CD4-positive, alpha-beta memory T cell (primary cell): ENCODE measurements at regions not wholly inside any gene's neighbourhood (a gene's known extent, or its start where the extent isn't known, plus 50 kb on each side); places are given as distances from the start of the nearest gene placed in this dataset.

Experiments used
- CTCF ChIA-PET: fragments of 350-600 bp; sonication (Branson Sonifier 250); formaldehyde crosslinking; loops from one replicate; lab custom pipeline; 2021; ENCODE audit warnings: inconsistent platforms; ENCODE audit not compliant: partially characterized antibody; lab: Charles Lee
- POLR2A ChIA-PET: fragments of 350-600 bp; sonication (Branson Sonifier 250); formaldehyde crosslinking; loops from one replicate; lab custom pipeline; 2021; ENCODE audit not compliant: partially characterized antibody; lab: Charles Lee
- DNase-seq, 5 donors: peaks; one replicate each; pipeline versions ENCODE4 v3.0.0 to v3.0.0-alpha.2; 2020 to 2022; ENCODE audit warnings: mixed read lengths in 1 of 5
- H3K27ac ChIP-seq: one replicate; pipeline ENCODE4 v1.7.0; 2013; ENCODE audit warnings: low read depth, low read length
- H3K27me3 ChIP-seq: 2 replicates; pipeline ENCODE4 v1.7.0; 2013; ENCODE audit warnings: mild to moderate bottlenecking, low read length, moderate library complexity; ENCODE audit not compliant: insufficient read depth
- H3K36me3 ChIP-seq: 2 replicates; pipeline ENCODE4 v1.7.0; 2013; ENCODE audit warnings: mild to moderate bottlenecking, low read length, moderate library complexity; ENCODE audit not compliant: insufficient read depth
- H3K4me1 ChIP-seq: 2 replicates; pipeline ENCODE4 v1.7.0; 2013; ENCODE audit warnings: mild to moderate bottlenecking, low read length, moderate library complexity; ENCODE audit not compliant: insufficient read depth
- H3K4me3 ChIP-seq, 2 donors: one replicate each; pipeline ENCODE4 v1.7.0; 2013; ENCODE audit warnings: low read length in 2 of 2, mild to moderate bottlenecking in 1 of 2
- H3K9me3 ChIP-seq, 2 donors: one replicate each; pipeline ENCODE4 v1.7.0; 2013; ENCODE audit warnings: low read length in 2 of 2, control low read depth in 1 of 2; ENCODE audit not compliant: control insufficient read depth in 1 of 2
- H3K27ac Mint-ChIP-seq, 7 donors: one replicate each; pipeline ENCODE4 v1.8.0; 2020 to 2021; ENCODE audit warnings: mixed read lengths in 7 of 7, mild to moderate bottlenecking in 6 of 7, inconsistent platforms in 3 of 7, moderate library complexity in 3 of 7
- H3K27me3 Mint-ChIP-seq, 2 donors: one replicate each; pipeline ENCODE4 v1.8.0; 2020 to 2021; ENCODE audit warnings: mixed read lengths in 2 of 2
- H3K36me3 Mint-ChIP-seq, 2 donors: one replicate each; pipeline ENCODE4 v1.8.0; 2020 to 2021; ENCODE audit warnings: mixed read lengths in 2 of 2, inconsistent platforms in 1 of 2, mild to moderate bottlenecking in 1 of 2
- H3K4me1 Mint-ChIP-seq, 4 donors: one replicate each; pipeline ENCODE4 v1.8.0; 2020 to 2021; ENCODE audit warnings: mixed read lengths in 4 of 4, mild to moderate bottlenecking in 1 of 4
- H3K4me3 Mint-ChIP-seq, 8 donors: one replicate each; pipeline ENCODE4 v1.8.0; 2020 to 2021; ENCODE audit warnings: mixed read lengths in 8 of 8, mild to moderate bottlenecking in 7 of 8, moderate library complexity in 6 of 8, inconsistent platforms in 3 of 8
- H3K9me3 Mint-ChIP-seq, 8 donors: one replicate each; pipeline ENCODE4 v1.8.0; 2020 to 2021; ENCODE audit warnings: mixed read lengths in 8 of 8, mild to moderate bottlenecking in 5 of 8, inconsistent platforms in 3 of 8, moderate library complexity in 1 of 8
- intact Hi-C: fragments of 100-400 bp; cut with micrococcal nuclease; formaldehyde crosslinking; loops from one replicate; pipeline ENCODE4 v1.15.1; 2023

- H3K4me1 ChIP-seq, result no peaks in the 10 kb centered on the region
- Mint-ChIP-seq H3K27ac (no peak overlapping the region), H3K4me1 (no peaks in the 10 kb centered on the region), H3K36me3 (no peaks in the 10 kb centered on the region), H3K4me3 (no peak overlapping the region), H3K9me3 (peaks cover 0 to 16% (median 7%) of the 10 kb centered on the region in 8 donors), H3K27me3 (no peaks in the 10 kb centered on the region)
- no peaks in the 10 kb centered on the region for H3K36me3 ChIP-seq
- no peaks in the 10 kb centered on the region for H3K9me3 ChIP-seq
- no peak overlapping the region for H3K27ac ChIP-seq
- intact Hi-C loops, result no loop called here
- POLR2A ChIA-PET, result no interaction called here
- no peak overlapping the region for H3K4me3 ChIP-seq
- H3K27me3 ChIP-seq, result no peaks in the 10 kb centered on the region
- CTCF ChIA-PET, result no interaction called here
- no peak for DNase-seq
These were observed 378.7 kb upstream of the ANO5 start for GRCh38 chr11:21814169-21814568.

- Mint-ChIP-seq H3K27ac (no peak overlapping the region), H3K4me3 (no peak overlapping the region), H3K4me1 (no peaks in the 10 kb centered on the region), H3K36me3 (no peaks in the 10 kb centered on the region), H3K9me3 (peaks cover 0 to 6% (median 3%) of the 10 kb centered on the region in 8 donors), H3K27me3 (no peaks in the 10 kb centered on the region)
- H3K4me3 ChIP-seq, result no peak overlapping the region
- ChIA-PET CTCF (no interaction called here), POLR2A (no interaction called here)
- no peaks in the 10 kb centered on the region for H3K4me1 ChIP-seq
- H3K36me3 ChIP-seq, result no peaks in the 10 kb centered on the region
- H3K27me3 ChIP-seq, result no peaks in the 10 kb centered on the region
- intact Hi-C loops, result no loop called here
- no peak for DNase-seq
- no peaks in the 10 kb centered on the region for H3K9me3 ChIP-seq
- H3K27ac ChIP-seq, result no peak overlapping the region
These were observed 375.2 kb upstream of the ANO5 start for GRCh38 chr11:21817696-21818095.

- Histone ChIP-seq H3K4me3 (no peak overlapping the region), H3K27me3 (no peaks in the 10 kb centered on the region), H3K36me3 (no peaks in the 10 kb centered on the region), H3K4me1 (no peaks in the 10 kb centered on the region), H3K9me3 (no peaks in the 10 kb centered on the region), H3K27ac (no peak overlapping the region)
- Mint-ChIP-seq H3K36me3 (no peaks in the 10 kb centered on the region), H3K27ac (no peak overlapping the region), H3K9me3 (peaks cover 0 to 6% (median 2%) of the 10 kb centered on the region in 8 donors), H3K4me3 (no peak overlapping the region), H3K27me3 (no peaks in the 10 kb centered on the region), H3K4me1 (no peaks in the 10 kb centered on the region)
- no peak for DNase-seq
- ChIA-PET POLR2A (no interaction called here), CTCF (no interaction called here)
- intact Hi-C loops, result no loop called here
These were observed 372.7 kb upstream of the ANO5 start for GRCh38 chr11:21820176-21820575.

- no peak overlapping the region for H3K27ac ChIP-seq
- ChIA-PET CTCF (no interaction called here), POLR2A (no interaction called here)
- no peaks in the 10 kb centered on the region for H3K27me3 Mint-ChIP-seq
- no peaks in the 10 kb centered on the region for H3K9me3 ChIP-seq
- H3K4me1 Mint-ChIP-seq, result no peaks in the 10 kb centered on the region
- no peaks in the 10 kb centered on the region for H3K36me3 ChIP-seq
- intact Hi-C loops, result no loop called here
- no peaks in the 10 kb centered on the region for H3K36me3 Mint-ChIP-seq
- no peak overlapping the region for H3K4me3 Mint-ChIP-seq
- H3K9me3 Mint-ChIP-seq, result peaks cover 1 to 11% (median 7%) of the 10 kb centered on the region in 8 donors
- H3K4me3 ChIP-seq, result no peak overlapping the region
- H3K27ac Mint-ChIP-seq, result no peak overlapping the region
- H3K4me1 ChIP-seq, result no peaks in the 10 kb centered on the region
- DNase-seq, result no peak
- no peaks in the 10 kb centered on the region for H3K27me3 ChIP-seq
These were observed 367.8 kb upstream of the ANO5 start for GRCh38 chr11:21825127-21825526.

GRCh38 chr11:21838427-21838826 lies 354.5 kb upstream of the ANO5 start:
- H3K36me3 Mint-ChIP-seq, result no peaks in the 10 kb centered on the region
- intact Hi-C loops, result no loop called here
- no peak overlapping the region for H3K27ac Mint-ChIP-seq
- Histone ChIP-seq H3K9me3 (no peaks in the 10 kb centered on the region), H3K4me3 (no peak overlapping the region), H3K27ac (no peak overlapping the region), H3K4me1 (no peaks in the 10 kb centered on the region), H3K36me3 (no peaks in the 10 kb centered on the region), H3K27me3 (no peaks in the 10 kb centered on the region)
- DNase-seq, result no peak
- no peaks in the 10 kb centered on the region for H3K27me3 Mint-ChIP-seq
- no peak overlapping the region for H3K4me3 Mint-ChIP-seq
- H3K4me1 Mint-ChIP-seq, result no peaks in the 10 kb centered on the region
- peaks cover 2 to 7% (median 4%) of the 10 kb centered on the region in 8 donors for H3K9me3 Mint-ChIP-seq
- ChIA-PET POLR2A (no interaction called here), CTCF (no interaction called here)

GRCh38 chr11:21839796-21840195 lies 353.1 kb upstream of the ANO5 start:
- no peaks in the 10 kb centered on the region for H3K4me1 ChIP-seq
- POLR2A ChIA-PET, result no interaction called here

GRCh38 chr11:21861314-21861713 lies 331.6 kb upstream of the ANO5 start:
- no peaks in the 10 kb centered on the region for H3K27me3 Mint-ChIP-seq
- Histone ChIP-seq H3K27me3 (no peaks in the 10 kb centered on the region), H3K36me3 (no peaks in the 10 kb centered on the region), H3K9me3 (no peaks in the 10 kb centered on the region), H3K4me3 (no peak overlapping the region), H3K4me1 (no peaks in the 10 kb centered on the region), H3K27ac (no peak overlapping the region)
- ChIA-PET CTCF (no interaction called here), POLR2A (no interaction called here)
- H3K4me1 Mint-ChIP-seq, result no peaks in the 10 kb centered on the region
- intact Hi-C loops, result no loop called here
- H3K4me3 Mint-ChIP-seq, result no peak overlapping the region
- H3K9me3 Mint-ChIP-seq, result peaks cover 0 to 8% (median 6%) of the 10 kb centered on the region in 8 donors
- DNase-seq, result no peak
- no peak overlapping the region for H3K27ac Mint-ChIP-seq
- H3K36me3 Mint-ChIP-seq, result no peaks in the 10 kb centered on the region

More at GRCh38 chr11:21839796-21840195, 353.1 kb upstream of the ANO5 start:
- Histone ChIP-seq H3K27ac (no peak overlapping the region), H3K9me3 (no peaks in the 10 kb centered on the region), H3K27me3 (no peaks in the 10 kb centered on the region), H3K4me3 (no peak overlapping the region), H3K36me3 (no peaks in the 10 kb centered on the region)
- peaks cover 4 to 7% (median 4%) of the 10 kb centered on the region in 8 donors for H3K9me3 Mint-ChIP-seq
- no peaks in the 10 kb centered on the region for H3K4me1 Mint-ChIP-seq
- no peaks in the 10 kb centered on the region for H3K27me3 Mint-ChIP-seq
- H3K27ac Mint-ChIP-seq, result no peak overlapping the region
- DNase-seq, result no peak
- H3K4me3 Mint-ChIP-seq, result no peak overlapping the region
- intact Hi-C loops, result no loop called here
- no peaks in the 10 kb centered on the region for H3K36me3 Mint-ChIP-seq
- CTCF ChIA-PET, result no interaction called here

- Mint-ChIP-seq H3K27ac (no peak overlapping the region), H3K4me3 (no peak overlapping the region), H3K27me3 (no peaks in the 10 kb centered on the region), H3K36me3 (no peaks in the 10 kb centered on the region), H3K4me1 (no peaks in the 10 kb centered on the region), H3K9me3 (peaks cover 0 to 7% (median 0%) of the 10 kb centered on the region in 8 donors)
- CTCF ChIA-PET, result no interaction called here
- H3K27ac ChIP-seq, result no peak overlapping the region
- H3K4me3 ChIP-seq, result no peak overlapping the region
- H3K27me3 ChIP-seq, result no peaks in the 10 kb centered on the region
- no peaks in the 10 kb centered on the region for H3K9me3 ChIP-seq
- no peaks in the 10 kb centered on the region for H3K4me1 ChIP-seq
- intact Hi-C loops, result no loop called here
- POLR2A ChIA-PET, result no interaction called here
- DNase-seq, result no peak
- no peaks in the 10 kb centered on the region for H3K36me3 ChIP-seq
These were observed 327.3 kb upstream of the ANO5 start for GRCh38 chr11:21865541-21865940.
